ENCODE measurements at regions not wholly inside any gene's neighbourhood (a gene's known extent, or its start where the extent isn't known, plus 50 kb on each side); places are given as distances from the start of the nearest gene placed in this dataset.

GRCh38 chr15:94002041-94002440 lies 229.3 kb upstream of the MCTP2 start:
- no peak for DNase-seq

- DNase-seq = no peak
Measured at GRCh38 chr15:94001255-94001801, 230.0 kb upstream of the MCTP2 start.

- DNase-seq = no peak
Measured at GRCh38 chr15:94000606-94001005, 230.8 kb upstream of the MCTP2 start.

GRCh38 chr15:93997071-93997658 lies 234.2 kb upstream of the MCTP2 start:
- DNase-seq = peak; percentile 26

GRCh38 chr15:93989440-93989998 lies 241.8 kb upstream of the MCTP2 start:
- no peak for DNase-seq

GRCh38 chr15:93987068-93987467 lies 244.3 kb upstream of the MCTP2 start:
- DNase-seq = no peak

GRCh38 chr15:93986400-93986984 lies 244.9 kb upstream of the MCTP2 start:
- no peak for DNase-seq

GRCh38 chr15:93985925-93986324 lies 245.4 kb upstream of the MCTP2 start:
- DNase-seq = peak; percentile 50

- DNase-seq = no peak
Measured at GRCh38 chr15:93985176-93985575, 246.2 kb upstream of the MCTP2 start.

GRCh38 chr15:93983526-93983925 lies 247.8 kb upstream of the MCTP2 start:
- DNase-seq = peak; percentile 3

GRCh38 chr15:93982226-93982727 lies 249.1 kb upstream of the MCTP2 start:
- DNase-seq = no peak

- no peak for DNase-seq
Measured at GRCh38 chr15:93981706-93982105, 249.7 kb upstream of the MCTP2 start.

GRCh38 chr15:93980261-93980911 lies 251.0 kb upstream of the MCTP2 start:
- peak; percentile 6 for DNase-seq

- peak; percentile 19 for DNase-seq
Measured at GRCh38 chr15:93974804-93975481, 256.4 kb upstream of the MCTP2 start.

- no peak for DNase-seq
Measured at GRCh38 chr15:93973287-93973686, 258.1 kb upstream of the MCTP2 start.

GRCh38 chr15:93968773-93969172 lies 262.6 kb upstream of the MCTP2 start:
- DNase-seq = no peak

GRCh38 chr15:93965304-93965908 lies 266.0 kb upstream of the MCTP2 start:
- no peak for DNase-seq

GRCh38 chr15:93954985-93955571 lies 276.3 kb upstream of the MCTP2 start:
- DNase-seq = no peak

- no peak for DNase-seq
Measured at GRCh38 chr15:93948726-93949125, 282.6 kb upstream of the MCTP2 start.

- DNase-seq = no peak
Measured at GRCh38 chr15:93943586-93943985, 287.8 kb upstream of the MCTP2 start.

- DNase-seq = peak; percentile 69
Measured at GRCh38 chr15:93942269-93942694, 289.1 kb upstream of the MCTP2 start.

GRCh38 chr15:93941697-93942096 lies 289.7 kb upstream of the MCTP2 start:
- DNase-seq = no peak

Data from NCI-H1694 treated with DMSO at 0.1 percent for 48 hours (cell line).